ENCODE measurements at regions not wholly inside any gene's neighbourhood (a gene's known extent, or its start where the extent isn't known, plus 50 kb on each side); places are given as distances from the start of the nearest gene placed in this dataset.
"Not testable (repeated sequence)": the region's sequence is repeated elsewhere in the genome, so short reads cannot be mapped to it uniquely, and the experiment has no call there.

DNA sequence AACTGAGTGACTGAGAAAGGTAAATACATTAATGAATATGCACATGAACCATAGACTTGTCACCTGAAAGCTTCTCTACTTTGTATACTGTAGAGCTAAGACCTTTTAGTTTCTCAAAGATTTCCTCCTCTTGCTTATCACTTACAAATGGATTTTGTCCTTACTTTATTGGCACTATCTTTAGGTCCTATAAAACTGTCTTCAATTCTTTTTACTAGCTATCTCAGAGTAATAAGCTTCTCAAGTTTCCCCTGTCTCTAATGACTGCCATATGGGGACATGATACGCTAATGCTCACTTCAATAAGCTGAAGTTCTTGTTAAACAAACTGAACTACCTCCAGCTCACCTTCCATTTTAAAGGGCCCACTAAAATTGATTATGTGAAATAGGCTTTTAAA is 468.2 kb upstream of the CCDC196 start:
- DNase-seq, result no peak

DNA sequence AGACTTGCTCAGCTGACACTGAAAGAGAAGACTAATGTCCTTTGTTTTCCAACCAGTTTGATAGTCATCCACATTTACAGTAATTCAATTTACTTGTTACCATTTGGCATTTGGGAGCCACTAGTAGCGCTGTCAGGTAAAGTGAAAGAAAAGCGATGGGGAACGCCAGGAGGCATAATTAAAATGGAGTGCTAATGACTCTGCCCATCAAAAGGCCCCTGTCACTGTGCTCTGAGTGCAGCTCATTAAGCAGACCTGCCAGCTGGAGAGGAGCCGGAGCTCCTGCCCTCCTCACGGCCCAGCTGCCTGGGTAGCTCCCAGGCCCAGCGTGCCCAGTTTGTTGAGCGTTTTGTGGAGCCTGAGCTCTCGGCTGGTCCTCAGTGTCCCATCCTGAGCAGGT is 463.6 kb upstream of the CCDC196 start:
- no peak for DNase-seq

DNA sequence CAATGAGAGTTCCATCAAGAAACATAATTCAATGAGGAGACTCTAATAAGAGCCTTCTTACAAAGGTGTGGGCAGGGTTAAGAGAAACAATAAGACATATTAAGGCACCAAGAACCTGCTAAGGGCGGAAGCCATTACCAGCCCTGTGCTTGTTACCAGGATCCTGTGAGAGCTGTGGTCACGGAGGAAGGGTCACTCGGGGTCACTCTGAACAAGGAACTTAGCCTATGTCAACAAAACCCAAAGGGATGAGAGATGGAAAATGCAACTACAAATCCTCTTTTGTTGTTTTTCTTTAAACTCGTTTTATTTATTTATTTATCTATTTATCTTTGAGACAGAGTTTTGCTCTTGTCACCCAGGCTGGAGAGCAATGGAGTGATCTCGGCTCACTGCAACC is 460.4 kb upstream of the CCDC196 start:
- DNase-seq, result no peak

DNA sequence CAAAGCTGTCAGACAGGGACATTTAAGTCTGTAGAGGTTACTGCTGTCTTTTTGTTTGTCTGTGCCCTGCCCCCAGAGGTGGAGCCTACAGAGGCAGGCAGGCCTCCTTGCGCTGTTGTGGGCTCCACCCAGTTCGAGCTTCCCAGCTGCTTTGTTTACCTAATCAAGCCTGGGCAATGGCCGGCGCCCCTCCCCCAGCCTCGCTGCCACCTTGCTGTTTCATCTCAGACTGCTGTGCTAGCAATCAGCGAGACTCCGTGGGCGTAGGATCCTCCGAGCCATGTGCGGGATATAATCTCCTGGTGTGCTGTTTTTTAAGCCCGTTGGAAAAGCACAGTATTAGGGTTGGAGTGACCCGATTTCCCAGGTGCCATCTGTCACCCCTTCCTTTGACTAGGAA is 454.2 kb upstream of the CCDC196 start:
- DNase-seq, result not testable (repeated sequence)

DNA sequence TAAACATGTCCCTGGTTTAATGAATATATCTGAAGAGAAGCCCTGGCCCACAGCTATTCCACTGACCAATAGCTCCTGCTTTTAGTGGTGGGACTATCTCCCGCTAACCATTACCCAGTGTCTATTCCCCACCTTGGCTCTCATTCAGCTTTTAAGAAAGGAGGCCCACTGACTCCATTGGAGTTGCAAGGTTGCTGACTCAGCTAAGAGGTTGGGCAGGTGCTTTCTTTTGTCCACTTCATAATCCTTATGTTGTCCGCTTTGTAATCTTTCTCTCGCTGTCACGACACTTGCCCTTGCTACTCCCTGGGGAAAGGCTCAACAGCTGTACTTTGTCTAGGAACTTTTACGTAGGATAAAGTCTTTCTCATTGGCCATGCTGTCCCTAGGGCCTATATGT is 453.4 kb upstream of the CCDC196 start:
- no peak for DNase-seq

DNA sequence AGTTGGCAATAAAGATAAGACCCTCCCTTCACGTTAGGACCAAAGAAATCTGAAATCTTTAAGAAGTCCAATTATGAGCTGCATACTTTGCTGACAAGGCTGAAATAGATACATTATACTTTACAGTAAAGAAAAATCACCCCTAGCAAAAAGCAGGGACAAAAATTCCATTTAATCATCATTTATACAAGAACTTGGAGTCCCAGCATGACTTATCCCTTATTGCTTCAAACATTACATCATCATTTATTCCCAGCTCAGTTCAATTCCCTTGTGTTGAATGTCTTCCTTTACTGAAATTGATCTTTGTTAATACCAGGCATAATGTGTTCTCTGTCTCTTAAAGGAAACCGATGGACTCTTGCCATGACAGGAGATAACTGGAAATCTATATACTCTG is 449.6 kb upstream of the CCDC196 start:
- no peak for DNase-seq

DNA sequence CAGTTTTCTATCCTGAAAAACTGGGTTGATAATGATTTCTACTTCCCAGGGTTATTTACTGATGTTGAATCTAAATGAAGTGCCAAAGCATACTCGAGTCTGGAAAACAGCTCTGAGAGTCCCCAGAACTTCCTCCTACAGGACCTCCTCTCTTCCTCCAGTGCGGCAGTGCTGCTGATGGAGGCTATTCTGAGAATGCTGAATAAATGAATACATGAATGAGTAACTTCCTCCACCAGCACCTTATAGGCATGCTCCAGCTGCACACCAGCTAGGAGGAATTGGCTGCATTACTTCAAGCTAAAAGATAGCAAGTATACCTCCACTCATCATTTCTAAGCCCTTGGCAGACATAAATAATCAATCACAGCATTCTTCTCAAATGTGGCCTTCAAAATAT is 448.8 kb upstream of the CCDC196 start:
- DNase-seq, result no peak

DNA sequence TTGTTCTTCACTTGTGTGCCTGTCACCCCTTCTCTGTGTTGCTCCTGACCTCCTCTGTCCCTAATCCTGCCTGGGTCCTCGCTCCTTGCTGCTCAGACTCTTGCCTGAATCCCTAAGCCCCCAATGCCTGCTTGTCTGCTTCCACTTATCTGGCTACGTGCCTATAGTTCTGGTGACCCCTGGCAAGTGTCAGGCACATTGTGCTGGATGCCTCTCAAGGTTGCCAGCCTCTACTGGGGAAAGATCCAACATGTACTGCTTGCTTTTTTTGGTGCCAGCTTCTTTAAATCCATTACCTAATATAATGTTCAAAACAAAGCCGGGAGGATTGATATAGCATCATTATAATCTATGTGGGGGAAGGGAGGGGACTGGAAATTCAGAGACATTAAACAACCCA is 448.0 kb upstream of the CCDC196 start:
- DNase-seq, result no peak

DNA sequence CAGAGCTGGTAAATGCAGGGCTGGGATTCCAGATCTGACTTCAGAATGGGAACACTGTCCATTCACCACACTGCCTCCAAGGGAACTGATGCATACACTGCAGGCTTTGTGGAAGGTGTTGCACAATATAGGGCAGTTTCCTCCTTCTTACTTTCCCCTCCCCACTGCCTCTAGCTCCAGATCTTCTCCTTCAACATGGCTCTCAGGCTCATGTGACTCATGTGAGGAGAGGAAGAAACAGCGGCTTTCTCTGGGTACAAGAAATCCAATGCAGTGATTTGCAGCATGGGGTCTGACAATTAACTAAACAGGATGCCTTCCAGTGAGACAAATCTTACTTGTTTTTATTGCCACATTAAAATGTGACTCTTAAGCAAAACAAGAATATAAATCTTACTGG is 447.6 kb upstream of the CCDC196 start:
- DNase-seq, result no peak

DNA sequence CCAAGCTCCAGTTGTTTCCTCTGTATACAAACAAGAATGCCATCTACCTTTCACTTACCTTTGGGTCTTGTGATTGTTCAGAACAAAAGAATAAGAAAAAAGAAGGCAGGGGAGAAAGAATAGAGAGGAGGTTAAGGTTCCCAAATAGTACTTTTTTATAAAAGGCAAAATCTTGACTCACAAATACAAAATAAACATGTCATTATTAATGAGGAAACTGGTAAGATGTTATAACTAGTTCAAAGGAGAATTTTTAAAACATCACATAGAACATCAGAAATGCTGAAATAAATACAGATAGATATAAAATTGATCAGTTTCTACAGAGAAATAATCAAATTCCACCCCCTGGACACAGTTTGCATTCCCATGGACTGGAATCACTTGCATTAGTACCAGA is 446.7 kb upstream of the CCDC196 start:
- no peak for DNase-seq

DNA sequence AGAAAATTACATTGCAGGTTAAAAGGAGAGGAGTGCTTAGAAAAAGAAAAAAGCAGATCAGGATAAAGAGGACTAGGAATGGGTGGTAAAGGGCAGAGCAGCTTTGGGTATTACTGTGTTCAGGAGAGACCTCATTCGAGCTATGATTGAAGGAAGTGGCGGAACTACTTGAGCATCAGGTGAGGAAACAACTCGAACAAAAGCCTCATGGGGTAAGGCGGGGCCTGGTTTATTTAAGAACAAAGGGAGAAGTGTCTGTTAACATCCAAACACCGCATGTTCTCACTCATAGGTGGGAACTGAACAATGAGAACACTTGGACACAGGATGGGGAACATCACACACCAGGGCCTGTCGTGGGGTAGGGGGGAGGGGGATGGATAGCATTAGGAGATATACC is 444.6 kb upstream of the CCDC196 start:
- DNase-seq, result no peak

DNA sequence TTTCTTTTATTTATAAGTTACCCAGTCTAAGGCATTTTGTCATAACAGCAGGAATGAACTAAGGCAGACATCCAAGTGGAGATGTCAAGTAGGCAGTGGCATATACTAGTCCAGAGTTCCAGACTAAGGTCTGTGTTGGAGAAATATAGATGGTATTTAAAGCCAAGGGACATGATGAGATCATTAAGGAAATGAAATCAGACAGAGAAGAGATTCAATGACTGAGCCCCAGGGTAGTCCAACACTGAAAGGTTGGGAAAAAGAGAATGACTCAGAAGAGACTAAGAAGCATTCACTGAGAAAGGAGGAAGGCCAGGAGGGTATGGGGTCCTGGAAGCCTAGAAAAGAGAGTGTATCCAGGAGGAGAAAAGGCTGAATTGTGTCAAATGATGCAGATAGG is 442.2 kb upstream of the CCDC196 start:
- no peak for DNase-seq

DNA sequence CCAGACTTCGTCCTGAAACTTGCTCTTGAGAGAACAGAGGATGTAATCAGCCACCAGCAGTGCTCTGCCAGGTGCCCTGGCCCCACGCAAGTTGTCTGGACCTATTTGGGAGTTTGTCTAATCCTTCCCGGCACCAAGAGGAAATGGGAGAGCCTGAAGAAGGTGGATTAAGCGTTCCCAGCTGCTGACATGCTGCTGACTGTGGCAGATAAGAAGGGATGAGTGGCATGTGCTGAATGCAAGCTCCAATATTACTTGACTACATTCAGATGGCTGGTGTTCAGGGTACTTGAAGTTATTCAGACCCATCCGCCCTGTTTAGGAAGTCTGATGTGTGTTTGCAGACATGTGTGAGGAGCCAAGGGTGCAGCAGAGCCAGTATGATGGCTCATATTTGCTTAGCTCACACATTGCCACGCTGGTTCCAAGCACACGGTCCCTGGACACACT is 440.6 kb upstream of the CCDC196 start:
- DNase-seq, result no peak

DNA sequence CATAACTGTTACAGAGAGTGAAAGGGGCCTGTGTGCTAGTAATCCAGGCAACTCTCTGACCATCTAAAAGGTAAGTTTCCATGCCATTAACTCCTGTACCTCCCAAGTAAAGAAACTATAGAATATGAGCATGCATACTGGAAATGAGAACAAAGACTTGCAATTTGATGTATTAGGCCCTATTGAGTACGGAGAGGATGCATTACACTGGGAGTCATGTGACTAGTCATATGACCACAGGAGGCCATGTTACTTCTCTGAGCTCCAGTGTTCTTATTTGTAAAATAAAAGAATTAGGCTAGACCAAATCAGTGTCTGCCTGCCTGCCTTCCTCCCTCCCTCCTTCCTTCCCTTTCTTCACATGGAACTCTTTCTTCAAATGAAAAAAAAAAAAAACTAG is 440.1 kb upstream of the CCDC196 start:
- no peak for DNase-seq

DNA sequence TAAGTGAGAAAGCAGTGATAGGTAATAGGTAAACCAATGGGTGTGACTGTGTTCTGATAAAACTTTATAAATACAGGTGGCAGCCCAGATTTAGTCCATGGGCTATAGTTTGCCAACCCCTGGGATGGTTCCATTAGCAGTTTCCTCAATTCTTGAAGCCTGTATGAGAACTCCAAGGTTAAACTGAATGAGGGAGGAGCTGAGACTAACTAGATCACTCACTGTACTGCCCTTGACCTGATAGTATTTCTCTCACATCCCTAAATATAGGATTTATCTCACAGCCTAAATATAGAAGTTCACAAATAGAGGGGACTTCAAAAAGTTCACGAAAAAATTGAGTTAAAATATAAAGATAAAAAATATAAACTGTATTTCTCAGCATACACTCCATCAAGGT is 439.6 kb upstream of the CCDC196 start:
- DNase-seq, result no peak

DNA sequence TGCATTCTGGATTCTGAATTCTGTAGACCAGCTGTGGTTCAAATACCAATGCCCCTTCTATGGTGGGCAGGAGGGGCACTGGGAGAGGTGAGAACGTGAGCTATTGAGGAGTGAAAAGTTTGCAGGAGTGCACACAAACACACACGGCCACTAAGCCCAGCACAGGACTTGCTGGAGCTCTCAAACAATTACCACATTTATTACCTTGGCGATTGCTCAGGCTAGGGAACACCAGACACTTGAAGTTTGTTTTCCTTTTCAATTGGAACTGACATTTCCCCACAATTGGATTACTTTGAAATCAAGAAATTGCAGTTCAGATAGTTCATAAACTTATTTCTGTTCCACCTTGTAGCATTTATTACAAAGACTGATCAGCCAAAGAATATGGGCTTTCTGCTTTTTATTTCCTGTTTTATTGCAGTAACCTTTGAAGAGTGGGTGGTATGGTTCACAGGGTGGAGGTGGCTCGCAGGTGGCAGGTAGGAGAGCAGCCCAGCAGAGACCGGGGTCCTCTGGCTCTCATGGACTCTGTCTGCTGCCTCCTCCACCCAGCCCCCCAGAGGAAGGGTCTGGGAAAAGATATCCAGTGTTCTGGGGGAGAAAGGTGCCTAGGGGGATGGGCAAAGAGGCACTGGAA is 429.8 kb upstream of the CCDC196 start:
- no peak for DNase-seq

DNA sequence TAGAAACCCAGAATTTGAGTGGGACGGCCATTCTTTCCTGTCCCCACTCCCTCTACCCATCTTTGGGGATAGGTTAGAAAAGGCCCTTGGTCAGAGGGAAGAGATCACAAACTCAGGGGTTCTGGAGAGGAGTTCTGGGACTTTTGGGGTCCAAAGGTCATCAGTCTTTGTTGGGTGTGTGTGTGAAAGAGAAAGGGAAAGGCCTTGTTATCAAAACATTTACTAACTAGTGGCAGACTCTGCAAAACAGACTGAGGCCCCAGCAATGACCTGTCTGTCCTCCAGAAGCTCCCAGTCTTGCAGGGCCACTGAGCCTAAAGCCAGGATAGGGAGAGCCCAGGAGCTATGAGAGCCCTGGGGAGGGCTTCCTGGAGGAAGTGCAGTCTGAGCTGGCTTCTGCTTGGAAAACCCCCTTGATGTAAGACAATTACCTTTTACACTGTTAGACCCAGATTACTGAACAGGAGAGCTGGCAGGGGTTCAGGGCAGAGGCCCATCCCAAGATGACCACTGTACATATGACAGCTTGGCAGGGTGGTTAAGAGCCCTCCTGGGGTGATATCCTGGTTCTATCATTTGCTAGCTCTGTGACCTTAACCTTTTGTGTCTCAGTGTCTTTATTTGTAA is 429.1 kb upstream of the CCDC196 start:
- DNase-seq, result no peak

DNA sequence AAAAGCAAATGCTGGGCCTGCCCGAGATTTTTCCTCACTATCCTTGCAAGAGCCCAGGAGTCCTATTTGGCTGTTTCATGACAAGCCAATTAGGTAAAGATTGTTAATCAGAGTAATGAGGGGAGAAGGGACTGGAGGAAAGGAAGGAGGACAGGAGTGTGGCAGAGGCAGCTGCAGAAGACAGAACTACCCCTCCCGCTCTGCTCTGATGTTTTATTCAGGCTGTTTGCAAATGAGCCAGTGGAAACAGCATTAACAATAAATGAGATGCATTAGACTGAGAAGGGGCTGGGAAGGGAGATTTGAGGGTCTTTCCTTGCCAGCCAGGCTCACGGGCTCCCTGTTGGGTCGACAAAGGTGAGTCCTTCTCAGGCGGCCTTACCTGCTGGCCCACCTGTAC is 421.0 kb upstream of the CCDC196 start:
- DNase-seq, result no peak

DNA sequence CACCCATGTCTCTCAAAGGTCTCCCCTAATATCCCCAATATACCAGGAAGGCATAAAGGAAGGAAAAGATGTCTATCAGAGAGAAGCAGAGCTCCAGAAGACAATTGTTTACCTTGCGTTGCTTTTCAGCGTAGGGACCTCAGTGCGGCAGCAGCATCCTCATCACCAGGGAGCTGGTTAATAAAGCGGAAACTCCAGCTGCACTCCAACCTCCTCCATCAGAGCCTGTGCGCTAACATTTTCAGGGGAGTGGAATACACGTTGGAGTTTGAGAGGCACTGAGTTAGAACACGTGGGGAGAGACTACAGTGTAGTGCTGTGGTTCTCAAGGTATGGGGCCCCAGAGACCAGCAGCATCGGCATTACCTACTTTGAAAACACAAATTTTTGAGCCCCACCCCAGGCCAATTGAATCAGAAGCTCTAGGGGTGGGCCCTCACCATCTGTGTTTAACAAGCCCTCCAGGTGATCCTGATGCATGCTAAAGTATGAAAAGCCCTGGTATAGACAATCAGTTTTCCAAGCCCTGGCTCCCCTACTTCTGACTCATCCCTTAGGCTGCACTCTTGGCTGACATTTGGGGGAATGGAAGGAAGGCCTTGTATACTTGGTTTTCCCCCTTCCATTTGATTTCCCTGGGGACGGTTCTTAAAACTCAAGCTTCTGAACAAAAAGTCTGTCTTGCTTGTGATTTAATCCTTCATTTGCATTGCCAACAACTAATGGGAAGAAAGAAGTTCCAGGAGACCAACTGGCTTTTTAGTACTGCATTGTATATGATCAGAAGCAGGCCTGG is 419.0 kb upstream of the CCDC196 start:
- DNase-seq, result no peak

DNA sequence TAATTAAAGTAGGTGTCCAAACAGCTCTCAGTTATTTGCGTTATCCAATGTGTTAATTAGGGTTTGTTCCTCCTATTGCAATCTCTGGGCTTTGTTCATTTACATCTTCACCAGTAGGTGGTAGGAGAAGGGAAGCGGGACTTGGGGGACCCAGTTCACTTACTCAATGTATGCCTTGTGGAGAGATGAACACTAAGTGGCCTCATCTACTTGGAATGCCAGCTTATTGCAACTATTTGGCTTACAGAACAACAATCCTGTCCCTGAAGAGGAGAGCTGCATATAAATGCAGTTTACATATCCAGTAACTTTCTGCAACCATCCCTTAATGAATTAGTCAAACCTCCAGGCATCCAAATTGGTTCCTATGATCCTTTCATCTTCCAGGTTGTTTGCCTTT is 417.1 kb upstream of the CCDC196 start:
- DNase-seq, result no peak

DNA sequence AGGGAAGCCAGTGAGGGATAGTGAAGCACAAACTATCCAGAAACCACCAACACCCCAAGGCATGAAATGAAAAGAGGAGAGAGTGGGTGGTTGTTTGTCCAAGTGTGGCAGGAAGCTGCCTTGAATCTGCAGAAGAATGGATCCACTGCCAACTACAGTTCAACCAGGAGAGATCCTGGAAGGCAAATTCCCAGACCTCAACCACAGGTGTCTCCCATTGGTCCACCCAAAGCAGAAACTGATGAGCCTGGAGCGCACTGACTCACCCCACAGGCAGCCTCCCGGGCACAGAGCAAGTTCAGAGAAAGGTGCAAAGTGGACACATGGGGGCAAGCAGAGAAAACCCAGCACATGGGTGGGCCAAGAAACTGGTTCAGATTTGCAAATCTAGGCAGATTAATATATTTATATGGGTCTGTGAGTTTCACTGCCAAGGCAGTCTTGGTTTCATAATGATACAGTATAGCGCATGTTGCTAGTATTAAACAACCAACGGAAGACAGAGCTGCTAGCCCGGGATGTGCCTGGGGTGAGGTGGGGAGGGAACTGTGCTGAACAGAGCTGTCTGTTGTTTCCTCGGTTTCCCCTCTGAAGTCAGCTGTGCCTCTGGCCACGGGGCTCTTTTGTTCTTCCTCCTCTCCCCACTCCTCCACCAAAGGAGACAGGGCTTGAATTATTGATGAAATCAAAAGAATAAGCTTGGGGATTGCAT is 416.2 kb upstream of the CCDC196 start:
- no peak for DNase-seq

DNA sequence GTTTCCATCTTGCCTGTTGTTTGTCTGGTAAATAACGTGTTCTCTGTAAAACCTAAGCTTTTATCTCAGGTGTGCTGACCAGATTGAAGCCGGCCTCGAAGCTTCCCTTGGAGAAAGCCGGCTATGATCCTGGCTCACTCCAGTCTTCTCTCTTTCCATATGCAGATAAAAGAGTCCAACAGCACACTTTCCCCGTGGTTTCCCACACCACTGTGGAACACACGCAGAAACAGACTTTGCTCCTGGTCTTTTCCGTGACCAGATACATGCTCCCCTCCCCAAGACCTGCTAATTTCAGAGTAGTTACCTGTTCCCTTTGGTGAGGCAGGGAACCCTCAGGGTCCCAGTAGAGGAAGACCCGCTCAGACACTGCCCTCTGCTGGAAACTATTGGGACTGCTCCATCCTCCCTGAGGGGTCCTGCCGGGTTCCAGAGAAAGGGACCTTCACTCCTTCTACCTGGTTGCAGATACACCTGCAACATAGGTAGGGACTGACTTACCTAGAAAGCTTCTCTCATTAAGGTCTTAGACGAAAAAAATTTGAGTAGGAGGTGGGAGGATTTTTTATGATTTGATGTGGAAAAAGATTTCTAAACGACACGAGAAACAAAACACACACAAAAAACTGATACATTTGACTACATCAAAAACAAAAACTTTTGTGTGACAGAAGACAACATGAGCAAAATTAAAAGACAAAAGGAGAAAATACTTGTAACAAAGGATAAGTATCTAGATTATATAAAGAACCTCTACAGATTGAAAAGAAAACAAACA is 415.4 kb upstream of the CCDC196 start:
- no peak for DNase-seq

All from occipital lobe (tissue), 1 donor.